NCI-H82 (cell line): ENCODE measurements at regions not wholly inside any gene's neighbourhood (a gene's known extent, or its start where the extent isn't known, plus 50 kb on each side); places are given as distances from the start of the nearest gene placed in this dataset.
"Not testable (repeated sequence)": the region's sequence is repeated elsewhere in the genome, so short reads cannot be mapped to it uniquely, and the experiment has no call there.

Source experiments
- DNase-seq: peaks from one replicate; lab custom pipeline; 2025; lab: John Stamatoyannopoulos, UW

- no peak for DNase-seq
Observed at GRCh38 chr9:105114318-105114717, 130.1 kb upstream of the SLC44A1 start.

GRCh38 chr9:105114964-105115728, 129.3 kb upstream of the SLC44A1 start:
- peak; percentile 86 for DNase-seq

GRCh38 chr9:105116052-105116868, 128.2 kb upstream of the SLC44A1 start:
- DNase-seq = no peak

DNA sequence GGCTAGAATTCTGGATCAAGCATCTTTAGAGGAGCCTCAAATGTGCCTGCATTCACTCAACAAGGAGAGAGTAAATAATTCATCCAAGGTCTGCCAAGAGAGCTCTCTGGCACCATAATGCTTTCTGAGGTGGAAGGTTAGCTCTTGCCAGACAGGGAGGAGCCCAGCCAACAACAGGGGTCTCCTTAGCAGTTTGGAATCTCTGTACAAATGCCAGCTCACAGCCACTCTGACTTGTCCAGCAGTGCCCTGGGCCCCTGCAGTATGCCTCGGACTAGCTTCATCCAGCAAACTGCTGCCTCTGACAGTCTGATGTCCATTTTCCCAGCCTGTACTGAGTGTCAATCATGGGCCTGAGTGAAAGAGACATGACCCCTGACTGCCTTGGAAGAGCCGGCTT, 127.2 kb upstream of the SLC44A1 start:
- no peak for DNase-seq

DNA sequence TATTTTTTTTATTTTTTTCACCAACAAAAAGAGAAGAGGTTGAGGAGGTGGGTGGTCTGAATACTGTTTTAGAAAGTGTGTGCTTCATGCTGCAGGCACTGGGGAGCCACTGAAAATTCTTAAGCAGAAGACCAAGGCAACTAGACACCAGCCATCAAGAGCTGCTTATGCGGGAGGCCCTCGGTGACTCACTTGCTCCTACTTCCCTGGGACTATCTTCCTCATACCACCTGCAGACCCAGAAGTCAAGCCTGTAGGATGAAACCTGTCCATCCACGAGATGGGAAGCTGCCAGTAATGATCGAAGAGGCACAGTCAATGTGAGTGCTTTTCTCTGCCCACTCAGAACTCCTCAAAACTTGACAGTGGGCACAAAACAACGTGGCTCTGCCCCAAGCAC, 125.8 kb upstream of the SLC44A1 start:
- no peak for DNase-seq

DNA sequence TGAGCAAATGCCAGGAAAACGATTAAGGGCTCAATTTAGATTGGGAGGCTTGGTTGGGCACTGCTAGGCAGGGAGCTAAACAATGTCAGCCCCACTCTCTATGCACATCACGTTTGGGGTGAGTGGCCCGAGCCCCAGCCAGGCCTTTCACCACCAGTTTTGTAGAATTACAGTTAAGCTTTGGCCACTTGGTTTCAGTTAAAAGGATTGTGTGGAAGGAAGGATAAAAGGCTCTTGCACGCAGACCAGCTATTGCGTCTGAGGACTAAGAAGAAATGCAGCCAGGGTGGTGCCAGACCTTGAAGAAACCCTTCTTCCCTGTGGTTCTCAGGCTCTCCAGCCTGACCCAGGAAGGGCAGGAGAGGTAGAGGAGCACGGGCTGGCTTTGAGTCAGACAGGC, 125.3 kb upstream of the SLC44A1 start:
- no peak for DNase-seq

GRCh38 chr9:105121861-105122430, 122.5 kb upstream of the SLC44A1 start:
- no peak for DNase-seq

DNA sequence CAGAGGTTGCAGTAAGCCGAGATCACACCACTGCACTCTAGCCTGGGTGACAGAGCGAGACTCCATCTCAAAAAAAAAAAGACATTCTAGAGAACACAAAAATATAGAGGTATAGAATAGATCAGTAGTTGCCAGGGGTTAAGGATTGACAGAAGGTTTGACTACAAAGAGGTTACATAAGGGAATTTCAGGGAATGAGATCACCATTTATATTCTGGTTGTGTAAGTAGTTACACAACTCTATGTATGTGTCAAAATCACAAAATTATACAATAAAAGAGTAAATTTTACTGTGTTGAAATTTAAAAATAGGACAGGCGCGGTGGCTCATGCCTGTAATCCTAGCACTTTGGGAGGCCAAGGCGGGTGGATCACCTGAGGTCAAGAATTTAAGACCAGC, 119.9 kb upstream of the SLC44A1 start:
- DNase-seq = not testable (repeated sequence)

DNA sequence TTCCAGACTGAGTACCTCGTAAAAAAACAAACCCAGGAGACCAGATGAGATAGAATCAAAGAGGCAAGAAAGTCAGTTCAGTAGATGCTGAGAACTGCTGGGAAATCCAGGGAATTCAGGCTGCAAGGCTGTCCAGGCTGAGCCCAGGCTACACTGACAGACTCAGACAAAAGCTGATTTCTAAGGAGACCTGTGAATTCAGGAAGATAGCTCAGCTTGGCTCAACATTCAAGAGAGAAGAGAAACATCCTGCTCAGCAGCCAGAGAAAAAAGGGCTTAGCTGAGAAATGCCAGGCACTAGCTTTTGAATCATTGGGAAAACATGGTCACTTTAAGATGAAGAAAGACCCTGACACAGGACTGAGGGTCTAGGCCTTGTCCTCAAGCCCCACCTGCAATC, 118.2 kb upstream of the SLC44A1 start:
- no peak for DNase-seq

DNA sequence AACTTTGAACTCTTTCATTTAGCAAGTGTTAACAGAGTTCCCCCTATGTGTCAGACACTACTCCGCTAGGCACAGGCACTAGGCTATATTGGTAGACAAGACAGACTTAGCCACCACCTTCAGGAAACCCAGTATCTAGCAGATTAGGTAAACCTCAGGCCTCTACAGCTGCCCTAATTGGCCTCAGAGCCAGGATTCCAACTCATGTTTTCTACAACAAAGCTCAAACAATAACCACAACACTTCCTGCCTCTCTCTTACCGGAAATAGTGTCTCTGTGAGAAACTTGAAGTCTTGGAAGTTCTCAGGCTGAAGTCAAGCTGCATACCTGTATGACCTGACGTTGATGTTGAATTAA, 116.6 kb upstream of the SLC44A1 start:
- DNase-seq = no peak

DNA sequence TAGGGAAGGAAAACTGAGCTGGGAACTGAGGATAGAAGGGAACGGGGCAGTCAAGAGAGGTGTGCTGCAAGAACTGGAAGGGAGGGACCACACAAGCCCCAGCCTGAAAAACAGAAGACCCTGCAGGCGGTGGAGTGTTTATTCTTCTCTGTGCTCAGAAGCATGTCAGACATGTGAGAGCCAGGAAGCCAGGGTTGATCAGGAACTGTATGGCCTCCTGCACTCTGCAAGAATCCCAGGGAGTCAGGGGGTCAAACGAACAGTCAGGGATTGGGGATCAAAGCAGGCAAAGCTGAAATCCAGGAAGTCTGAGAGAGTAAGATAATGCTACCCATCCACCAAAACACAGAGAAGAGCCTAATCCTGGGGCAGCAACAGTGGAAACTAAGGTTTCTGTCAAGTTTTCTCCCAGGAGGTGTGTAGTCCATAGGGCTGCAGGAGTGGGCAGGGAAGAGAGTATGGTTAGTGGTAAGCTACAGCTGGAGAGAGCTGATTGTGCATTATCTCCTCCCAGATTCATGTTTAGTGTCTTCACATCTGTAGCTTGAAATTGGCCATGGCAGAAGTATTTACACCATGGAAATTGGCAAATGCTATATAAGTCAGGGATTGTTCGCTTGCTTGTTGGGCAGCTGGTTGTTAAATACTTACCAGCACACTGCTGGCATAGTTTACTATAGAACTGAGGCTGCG, 115.4 kb upstream of the SLC44A1 start:
- no peak for DNase-seq

DNA sequence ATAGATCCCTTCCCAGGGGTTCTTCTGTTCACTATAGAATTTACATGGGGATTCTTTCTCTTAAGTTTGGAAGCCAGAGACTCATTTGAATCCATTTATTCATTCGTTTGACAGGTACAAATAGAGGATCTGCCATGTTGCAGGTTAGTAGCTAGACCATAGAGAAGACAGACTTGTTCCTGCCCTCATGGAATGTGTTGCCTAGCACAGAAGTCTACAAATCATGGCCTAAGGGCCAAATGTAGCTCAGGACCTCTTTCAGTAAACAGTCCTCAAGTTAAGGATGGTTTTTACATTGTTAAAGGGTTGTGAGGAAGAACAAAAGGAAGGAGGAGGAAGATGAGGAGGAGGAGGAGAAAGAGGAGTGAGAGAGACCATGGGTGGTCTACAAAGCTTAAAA, 114.7 kb upstream of the SLC44A1 start:
- no peak for DNase-seq

DNA sequence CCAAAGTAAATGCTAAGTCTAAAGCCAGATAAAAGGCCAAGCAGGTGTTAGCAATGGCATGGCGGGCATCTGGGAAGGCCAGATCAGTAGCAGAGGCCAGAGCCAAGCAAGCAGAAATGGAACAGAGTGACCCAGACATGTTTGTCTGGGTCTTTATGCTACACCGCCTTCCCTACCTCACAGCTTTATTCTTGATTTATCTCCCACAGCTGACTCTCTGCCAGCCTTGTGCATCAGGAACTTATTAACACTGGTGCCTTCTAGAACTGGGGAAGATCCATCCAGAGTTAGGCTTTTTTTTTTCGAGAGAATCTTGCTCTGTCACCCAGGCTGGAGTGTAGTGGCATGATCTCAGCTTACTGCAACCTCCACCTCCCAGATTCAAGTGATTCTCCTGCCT, 112.5 kb upstream of the SLC44A1 start:
- DNase-seq = no peak

GRCh38 chr9:105132606-105133005, 111.8 kb upstream of the SLC44A1 start:
- no peak for DNase-seq

GRCh38 chr9:105138306-105138801, 106.1 kb upstream of the SLC44A1 start:
- DNase-seq = no peak

- DNase-seq = peak; percentile 23
Observed at GRCh38 chr9:105141146-105141975, 103.1 kb upstream of the SLC44A1 start.

DNA sequence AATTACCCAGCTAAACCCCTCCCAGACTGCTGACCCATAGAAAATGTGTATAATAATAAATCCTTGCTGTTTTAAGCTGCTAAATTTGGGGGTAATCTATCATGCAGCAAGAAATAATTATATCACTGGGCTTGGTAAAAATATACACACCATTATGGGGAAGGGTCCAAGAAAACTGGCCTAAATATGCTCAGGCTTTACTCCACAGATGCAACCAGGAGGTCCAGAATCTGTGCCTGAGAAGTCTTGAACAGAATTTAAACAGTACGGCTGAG, 102.5 kb upstream of the SLC44A1 start:
- no peak for DNase-seq

- no peak for DNase-seq
Observed at GRCh38 chr9:105142406-105143135, 101.9 kb upstream of the SLC44A1 start.

- DNase-seq = no peak
Observed at GRCh38 chr9:105143136-105143430, 101.4 kb upstream of the SLC44A1 start.

DNA sequence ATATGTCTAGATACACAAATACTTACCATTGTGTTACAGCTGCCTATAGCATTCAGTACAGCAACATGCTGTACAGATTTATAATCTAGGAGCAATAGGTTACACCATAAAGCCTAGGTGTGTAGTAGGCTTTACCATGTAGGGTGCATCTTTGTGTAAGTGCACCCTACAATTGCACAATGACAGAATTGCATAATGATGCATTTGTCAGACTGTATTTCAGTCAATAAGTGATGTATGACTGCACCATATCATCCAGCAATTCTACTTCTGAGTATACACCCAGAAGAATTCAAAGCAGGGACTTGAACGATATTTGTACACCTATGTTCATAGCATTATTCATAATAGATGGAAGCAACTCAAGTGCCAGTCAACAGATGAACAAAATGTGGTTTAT, 100.4 kb upstream of the SLC44A1 start:
- DNase-seq = no peak

GRCh38 chr9:105144841-105145240, 99.6 kb upstream of the SLC44A1 start:
- no peak for DNase-seq
